Anterior cingulate cortex (tissue), 58 donors: ENCODE measurements at regions not wholly inside any gene's neighbourhood (a gene's known extent, or its start where the extent isn't known, plus 50 kb on each side); places are given as distances from the start of the nearest gene placed in this dataset.

ENCODE experiments used
- DNase-seq, 58 donors: peaks; one replicate each; lab custom pipeline; 2025; lab: John Stamatoyannopoulos, UW

DNA sequence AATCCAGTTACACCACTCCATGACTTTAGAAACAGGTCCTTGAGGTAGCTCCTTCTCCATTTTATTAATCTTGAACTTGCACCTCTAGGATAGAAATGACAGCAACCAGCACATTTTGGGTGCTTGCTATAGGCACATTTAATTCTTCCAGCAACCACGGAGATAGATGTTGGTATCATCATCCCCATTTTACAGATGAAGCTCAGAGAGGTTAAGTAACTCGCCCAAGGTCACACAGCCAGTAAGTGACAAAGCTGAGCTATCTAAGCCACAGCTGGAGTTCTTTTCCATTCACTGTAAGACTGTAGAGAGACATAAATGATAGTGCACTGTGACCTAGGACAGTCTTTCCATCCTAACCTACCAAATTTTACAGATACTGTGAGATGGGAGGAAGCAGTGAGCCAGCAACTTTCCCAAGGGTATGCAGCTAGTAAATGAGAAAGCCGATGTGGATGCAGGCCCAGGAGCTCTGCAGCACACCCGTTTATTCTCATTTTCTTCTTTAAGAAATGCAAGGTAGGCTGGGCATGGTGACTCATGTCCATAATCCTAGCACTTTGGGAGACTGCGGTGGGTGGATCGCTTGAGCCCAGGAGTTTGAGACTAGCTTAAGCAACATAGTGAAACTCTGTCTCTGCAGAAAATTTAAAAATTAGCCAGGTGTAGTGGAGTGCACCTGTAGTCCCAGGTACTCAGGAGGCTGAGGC is 103.2 kb downstream of the TBX5 start:
- DNase-seq: no peak

- no peak for DNase-seq
These were observed 103.8 kb downstream of the TBX5 start for GRCh38 chr12:114302117-114302516.

DNA sequence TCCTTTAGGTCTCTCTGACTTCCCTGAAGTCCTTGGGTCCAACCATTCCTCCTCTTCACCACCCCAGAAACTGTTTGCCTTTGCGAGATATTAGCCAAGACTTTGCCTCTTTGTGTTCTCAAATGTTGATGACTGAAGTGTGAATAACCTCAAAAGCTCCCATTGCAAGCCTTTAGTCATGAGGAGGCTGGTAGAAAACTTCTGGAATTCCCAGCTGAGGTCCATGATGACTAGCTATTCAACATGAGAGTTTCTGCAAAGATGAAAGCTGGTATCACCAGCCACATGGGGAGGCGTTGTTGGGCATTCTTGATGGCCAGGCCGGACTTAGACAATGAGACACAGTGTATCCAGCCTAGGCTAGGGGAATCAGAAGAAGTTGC is 111.7 kb downstream of the TBX5 start:
- no peak for DNase-seq

GRCh38 chr12:114293571-114294302 is 112.2 kb downstream of the TBX5 start:
- DNase-seq: no peak

- DNase-seq: no peak
These were observed 112.9 kb downstream of the TBX5 start for GRCh38 chr12:114293073-114293472.

DNA sequence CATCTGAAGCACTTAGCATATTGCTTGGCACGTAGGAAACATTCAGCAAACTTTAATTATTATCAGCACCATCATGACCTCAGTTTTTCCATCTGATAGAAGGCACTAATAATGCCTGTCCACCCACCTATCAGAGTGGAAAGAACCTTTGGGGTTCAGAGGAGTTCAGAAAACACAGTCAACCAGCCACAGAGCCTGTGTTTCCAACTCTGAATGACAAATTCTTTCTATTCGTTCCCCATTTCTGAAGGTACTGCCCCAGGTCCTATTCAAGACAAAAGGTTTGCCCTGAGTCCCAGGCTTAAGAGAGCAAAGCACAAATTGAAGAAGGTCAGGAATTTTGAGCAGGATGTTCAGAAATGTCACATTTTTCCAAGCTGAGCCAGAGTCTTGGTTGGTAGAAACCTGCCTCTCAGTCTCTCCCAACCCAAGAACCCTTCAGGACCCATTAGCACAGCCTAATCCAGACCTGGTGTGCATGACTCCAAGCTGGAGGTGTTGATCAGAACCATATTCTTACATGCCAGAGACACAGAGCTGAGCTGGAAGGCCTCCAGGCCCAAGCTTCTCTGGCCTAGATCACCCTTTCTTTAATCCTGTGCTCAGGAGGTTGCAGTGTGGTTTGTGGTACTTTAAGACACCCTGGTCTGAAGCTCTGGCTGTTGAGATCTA is 114.4 kb downstream of the TBX5 start:
- DNase-seq: no peak

DNA sequence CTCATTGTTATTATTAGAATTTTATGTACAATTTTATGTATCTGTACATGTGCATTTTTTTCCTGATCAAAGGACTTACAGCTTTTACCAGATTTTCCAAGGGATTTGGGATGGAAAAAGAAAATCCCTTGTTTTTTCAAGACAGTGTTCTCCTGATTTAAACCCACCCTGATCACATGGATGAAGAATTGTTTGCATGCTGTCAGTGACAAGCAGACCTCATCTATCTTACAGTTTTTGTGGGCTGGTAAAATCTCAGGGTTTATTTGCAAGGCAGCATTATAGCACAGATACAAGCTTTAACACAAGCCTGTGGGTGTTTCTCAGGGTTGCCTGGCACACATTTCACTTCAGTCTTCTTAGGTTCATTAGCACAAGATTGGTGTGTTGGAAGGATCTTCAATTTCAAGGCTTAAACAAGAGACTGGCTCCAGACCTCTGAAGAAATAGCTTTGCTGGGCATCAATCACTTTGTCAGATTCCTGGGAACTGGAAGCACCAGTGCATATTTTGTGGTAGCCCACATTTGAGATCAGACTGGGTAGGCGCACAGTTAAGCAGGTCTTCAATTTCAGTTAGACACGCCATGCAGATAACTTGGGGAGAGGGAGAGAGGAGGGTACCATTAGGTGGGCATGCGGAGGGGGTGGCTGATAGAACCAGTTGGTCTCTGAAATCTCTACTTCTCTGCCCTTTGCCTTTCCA is 118.0 kb downstream of the TBX5 start:
- DNase-seq: no peak

- DNase-seq: no peak
These were observed 119.8 kb downstream of the TBX5 start for GRCh38 chr12:114286145-114286544.

DNA sequence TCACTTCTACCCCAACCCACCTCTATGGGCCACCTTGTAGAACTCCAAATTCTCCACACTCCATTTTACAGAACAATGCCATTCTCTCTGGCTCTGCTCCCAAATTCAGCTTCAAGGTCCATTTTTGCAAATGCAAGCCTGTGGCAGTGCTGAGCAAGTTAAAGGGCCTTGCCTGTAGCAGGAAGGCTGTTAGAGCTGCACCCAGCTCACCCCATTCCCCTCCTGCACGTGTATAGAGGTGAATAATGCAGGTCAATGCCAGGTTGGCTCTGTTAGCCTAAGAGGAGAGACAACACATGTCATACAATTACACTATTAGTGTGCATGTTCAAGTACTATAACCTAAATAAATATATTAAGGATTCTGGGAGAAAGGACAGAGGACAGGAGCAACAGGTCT is 120.4 kb downstream of the TBX5 start:
- no peak for DNase-seq

DNA sequence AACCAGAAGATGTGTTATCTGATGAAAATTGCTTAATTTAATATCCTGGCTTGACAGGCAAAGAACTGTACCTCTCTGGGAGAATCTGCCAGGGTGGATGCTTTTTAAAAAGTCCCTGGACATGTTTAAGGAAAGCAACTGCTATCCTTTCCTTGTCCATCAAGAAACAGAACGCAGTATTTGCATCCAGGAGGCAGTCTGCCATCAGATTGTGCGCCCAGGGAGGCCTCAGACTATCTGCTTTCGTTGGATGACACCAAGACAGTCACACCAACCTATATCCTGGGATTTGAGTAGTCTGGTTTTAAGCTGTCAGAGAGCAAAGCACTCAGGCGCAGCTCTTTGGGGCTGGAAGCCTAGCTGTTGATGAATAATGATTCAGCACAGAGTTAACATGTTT is 121.9 kb downstream of the TBX5 start:
- peak in 2 of 58 donors; percentile 1 to 2 for DNase-seq

DNA sequence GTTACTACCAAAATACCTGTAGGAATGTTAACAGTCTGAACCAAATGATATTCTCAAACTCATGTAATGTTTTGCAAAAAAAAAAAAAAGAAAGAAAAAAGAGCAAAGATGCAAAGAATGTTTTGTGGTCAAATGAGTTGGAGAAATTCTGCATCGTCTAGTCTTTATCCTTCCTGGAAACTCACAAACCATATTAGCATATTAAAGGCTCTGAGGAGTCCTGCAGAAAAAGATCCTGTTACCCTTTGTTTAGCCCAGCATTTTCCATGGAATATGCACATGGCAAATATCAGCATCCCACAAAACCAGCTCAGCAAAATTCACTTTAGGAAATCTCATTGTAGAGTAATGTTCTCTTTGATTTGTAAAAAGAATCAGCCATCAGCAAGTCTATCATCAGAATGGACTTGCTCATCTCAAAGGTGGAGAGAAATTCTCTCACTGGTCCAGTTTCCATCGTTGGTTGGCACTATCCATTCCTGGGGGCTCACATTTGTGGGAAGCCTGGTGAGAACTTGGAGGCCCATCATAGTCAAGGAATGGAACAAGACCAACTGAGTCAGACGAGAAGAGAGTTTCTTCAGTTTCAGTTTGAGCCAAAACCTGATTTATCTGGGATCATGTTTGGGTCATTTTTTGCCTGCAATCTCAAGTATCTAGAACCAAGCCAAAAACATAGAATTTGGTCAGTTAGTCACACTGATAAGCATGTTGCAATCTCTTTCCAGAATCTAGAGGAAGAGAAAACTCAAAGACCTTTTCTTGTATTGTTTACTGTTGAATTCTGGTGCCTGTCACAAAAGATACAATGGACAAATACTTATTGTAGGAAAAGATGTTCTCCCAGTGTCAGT is 129.8 kb downstream of the TBX5 start:
- no peak for DNase-seq

DNA sequence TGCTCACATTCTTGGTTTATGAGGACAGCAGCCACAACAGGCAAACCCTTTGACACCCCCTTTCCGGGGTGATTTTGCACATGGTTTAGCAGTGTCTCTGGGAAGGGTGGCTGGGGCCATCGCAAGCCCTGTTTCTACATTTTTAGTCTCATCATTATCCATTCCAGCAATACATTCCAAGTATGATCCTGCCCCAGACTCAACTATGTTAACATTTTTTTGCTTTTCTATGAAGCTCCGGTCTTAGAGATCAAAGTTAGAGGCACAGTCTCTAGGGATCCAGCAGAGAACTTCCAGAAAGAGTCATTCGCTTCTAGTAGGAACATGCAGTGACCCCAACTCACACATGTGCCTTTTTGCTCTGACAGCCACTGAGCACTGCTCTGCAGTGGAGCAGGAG is 130.9 kb downstream of the TBX5 start:
- no peak for DNase-seq

GRCh38 chr12:114274131-114274530 is 131.8 kb downstream of the TBX5 start:
- no peak for DNase-seq

- DNase-seq: no peak
These were observed 133.3 kb downstream of the TBX5 start for GRCh38 chr12:114272605-114273004.

DNA sequence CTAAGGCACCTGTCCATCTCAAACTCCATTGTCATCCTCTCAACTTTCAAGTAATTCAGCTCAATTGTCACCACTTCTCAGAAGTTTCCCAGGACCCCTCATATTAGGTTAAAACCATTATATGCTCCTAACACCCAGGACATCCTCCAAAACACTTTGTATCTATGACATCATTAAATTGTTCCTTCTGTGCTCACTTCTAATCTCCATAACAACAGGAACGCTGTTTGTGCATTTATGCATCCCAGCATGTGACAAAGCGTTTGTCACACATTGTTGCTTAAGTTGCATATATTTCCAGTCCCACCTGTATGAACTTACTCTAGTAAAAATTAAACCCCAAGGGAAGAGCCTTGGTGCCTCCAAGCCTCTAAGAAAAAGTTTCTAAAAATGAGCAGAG is 133.9 kb downstream of the TBX5 start:
- no peak for DNase-seq

DNA sequence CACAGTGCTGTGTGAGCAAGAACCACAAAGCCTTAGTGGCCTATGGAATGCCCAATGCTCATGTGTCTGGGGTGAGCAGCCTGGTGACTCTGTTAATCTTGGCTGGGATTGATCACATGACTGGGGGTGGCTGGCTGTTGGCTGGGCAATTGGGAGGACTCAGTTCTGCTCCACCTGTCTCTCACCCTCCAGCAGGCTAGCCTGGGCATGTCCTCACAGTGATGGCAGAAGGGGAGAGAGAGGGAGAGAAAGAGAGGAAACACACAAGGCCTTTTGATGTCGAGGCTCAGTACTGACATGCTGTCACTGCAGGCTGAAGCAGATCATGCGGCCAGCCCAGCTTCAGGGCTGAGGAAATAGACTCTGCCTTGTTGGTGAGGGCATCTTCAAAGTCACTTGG is 136.8 kb downstream of the TBX5 start:
- no peak for DNase-seq

- DNase-seq: no peak
These were observed 139.4 kb downstream of the TBX5 start for GRCh38 chr12:114266536-114266935.

DNA sequence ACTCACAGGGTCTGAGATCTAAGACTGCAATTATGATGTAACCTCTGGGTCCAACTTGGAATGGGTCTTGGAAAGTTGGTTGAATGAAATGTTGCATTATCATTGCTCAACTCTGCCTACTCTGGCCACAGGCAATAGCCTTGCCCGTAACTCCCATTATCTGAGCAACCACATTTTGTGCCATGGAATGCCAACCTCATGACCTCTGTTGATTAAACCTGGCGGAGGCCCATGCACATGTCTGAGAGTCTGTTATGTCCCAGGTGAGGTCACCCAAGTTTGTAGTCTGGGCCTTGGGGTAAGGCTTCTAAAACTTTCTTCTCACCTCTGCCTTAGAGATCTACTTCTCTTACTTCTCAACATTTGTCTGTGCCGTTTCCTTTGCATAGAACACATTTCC is 140.9 kb downstream of the TBX5 start:
- no peak for DNase-seq

GRCh38 chr12:114263056-114263805 is 142.7 kb downstream of the TBX5 start:
- DNase-seq: peak in 4 of 58 donors; percentile 5 to 18 (median 6)
